ENCODE measurements at regions not wholly inside any gene's neighbourhood (a gene's known extent, or its start where the extent isn't known, plus 50 kb on each side); places are given as distances from the start of the nearest gene placed in this dataset.

DNA sequence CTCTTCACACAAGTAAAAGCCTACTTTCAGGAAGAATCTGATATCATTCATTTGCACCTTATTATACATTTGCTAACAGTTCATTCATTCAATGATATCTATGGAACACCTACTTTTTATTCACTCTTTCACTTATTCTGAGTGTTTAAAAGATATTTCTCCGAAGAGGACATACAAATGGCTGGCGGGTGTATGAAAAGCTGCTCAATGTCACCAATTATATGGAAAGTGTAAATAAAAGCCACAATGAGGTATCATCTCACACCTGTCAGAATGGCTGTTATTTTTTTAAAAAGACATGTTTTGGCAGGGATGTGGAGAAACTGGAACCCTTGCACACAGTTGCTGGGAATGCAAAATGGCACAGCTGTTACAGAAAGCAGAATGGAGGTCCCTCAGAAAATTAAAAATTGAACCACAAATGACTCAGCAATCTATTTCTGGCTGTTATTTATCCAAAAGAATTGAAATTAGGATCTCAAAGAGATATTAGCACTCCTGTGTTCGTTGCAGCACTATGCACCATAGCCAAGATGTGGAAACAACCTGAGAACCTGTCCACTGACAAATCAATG, 127.6 kb upstream of the IRS2 start:
- Mint-ChIP-seq H3K9me3 (ENCODE audit: low read depth) (no peaks in the 10 kb centered on the region), H3K36me3 (ENCODE audit: insufficient read depth) (no peaks in the 10 kb centered on the region), H3K4me3 (ENCODE audit: low read depth) (no peak overlapping the region), H3K27ac (no peak overlapping the region), H3K27me3 (no peaks in the 10 kb centered on the region), H3K4me1 (ENCODE audit: low read depth) (no peaks in the 10 kb centered on the region)
- DNase-seq (ENCODE audit: low spot score, unreplicated experiment), result no peak
- TF ChIP-seq, protein P1, sequence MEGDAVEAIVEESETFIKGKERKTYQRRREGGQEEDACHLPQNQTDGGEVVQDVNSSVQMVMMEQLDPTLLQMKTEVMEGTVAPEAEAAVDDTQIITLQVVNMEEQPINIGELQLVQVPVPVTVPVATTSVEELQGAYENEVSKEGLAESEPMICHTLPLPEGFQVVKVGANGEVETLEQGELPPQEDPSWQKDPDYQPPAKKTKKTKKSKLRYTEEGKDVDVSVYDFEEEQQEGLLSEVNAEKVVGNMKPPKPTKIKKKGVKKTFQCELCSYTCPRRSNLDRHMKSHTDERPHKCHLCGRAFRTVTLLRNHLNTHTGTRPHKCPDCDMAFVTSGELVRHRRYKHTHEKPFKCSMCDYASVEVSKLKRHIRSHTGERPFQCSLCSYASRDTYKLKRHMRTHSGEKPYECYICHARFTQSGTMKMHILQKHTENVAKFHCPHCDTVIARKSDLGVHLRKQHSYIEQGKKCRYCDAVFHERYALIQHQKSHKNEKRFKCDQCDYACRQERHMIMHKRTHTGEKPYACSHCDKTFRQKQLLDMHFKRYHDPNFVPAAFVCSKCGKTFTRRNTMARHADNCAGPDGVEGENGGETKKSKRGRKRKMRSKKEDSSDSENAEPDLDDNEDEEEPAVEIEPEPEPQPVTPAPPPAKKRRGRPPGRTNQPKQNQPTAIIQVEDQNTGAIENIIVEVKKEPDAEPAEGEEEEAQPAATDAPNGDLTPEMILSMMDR (IDR thresholded peaks at IDR 0.05; ENCODE audit: unreplicated experiment), result no peak

DNA sequence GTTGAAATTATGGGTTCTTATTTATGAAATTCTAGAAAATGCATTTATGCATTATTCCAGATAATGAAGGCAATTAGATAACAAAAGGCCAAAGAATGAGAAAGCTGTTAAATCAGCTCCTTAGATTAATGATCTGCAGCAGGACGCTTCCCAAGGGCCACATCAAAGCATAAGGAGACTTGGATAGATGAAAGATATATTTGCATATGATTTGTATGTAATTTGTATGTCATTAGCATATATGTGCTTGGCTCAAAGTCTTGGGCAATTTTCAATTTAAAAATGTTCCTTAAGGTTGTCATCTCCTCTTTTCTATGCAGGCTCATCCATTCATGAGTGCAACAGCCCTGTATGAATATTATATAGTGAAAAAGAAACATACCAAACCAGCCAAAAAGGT, 126.8 kb upstream of the IRS2 start:
- TF ChIP-seq, protein P1 (IDR thresholded peaks at IDR 0.05; ENCODE audit: unreplicated experiment), result no peak
- no peak for DNase-seq (ENCODE audit: low spot score, unreplicated experiment)
- no peak overlapping the region for H3K4me3 Mint-ChIP-seq (ENCODE audit: low read depth)
- no peaks in the 10 kb centered on the region for H3K36me3 Mint-ChIP-seq (ENCODE audit: insufficient read depth)
- no peaks in the 10 kb centered on the region for H3K9me3 Mint-ChIP-seq (ENCODE audit: low read depth)
- no peaks in the 10 kb centered on the region for H3K4me1 Mint-ChIP-seq (ENCODE audit: low read depth)
- H3K27me3 Mint-ChIP-seq, result no peaks in the 10 kb centered on the region
- no peak overlapping the region for H3K27ac Mint-ChIP-seq

DNA sequence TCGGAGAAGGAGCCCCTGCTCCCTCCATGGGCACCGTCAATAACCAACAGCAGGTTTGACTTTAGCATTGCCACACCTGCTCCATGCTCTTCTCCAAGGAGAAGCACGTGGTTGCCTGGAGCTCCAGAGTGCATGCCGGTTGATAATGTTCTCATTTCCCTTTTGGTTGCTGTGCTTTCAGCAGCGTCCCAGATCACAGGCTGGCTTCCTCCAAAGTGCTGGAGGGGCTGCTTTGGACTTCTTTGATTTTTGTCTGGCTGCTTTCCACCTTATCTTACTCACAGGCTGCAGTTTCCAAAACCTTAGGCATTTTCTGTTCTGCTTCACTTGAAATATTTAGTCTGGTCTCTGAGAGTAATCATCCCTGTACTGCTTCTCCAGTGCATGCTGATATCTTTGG, 123.8 kb upstream of the IRS2 start:
- Mint-ChIP-seq H3K4me1 (ENCODE audit: low read depth) (no peaks in the 10 kb centered on the region), H3K36me3 (ENCODE audit: insufficient read depth) (no peaks in the 10 kb centered on the region), H3K27ac (no peak overlapping the region), H3K27me3 (no peaks in the 10 kb centered on the region), H3K9me3 (ENCODE audit: low read depth) (no peaks in the 10 kb centered on the region), H3K4me3 (ENCODE audit: low read depth) (no peak overlapping the region)
- no peak for DNase-seq (ENCODE audit: low spot score, unreplicated experiment)
- TF ChIP-seq, protein P1 (IDR thresholded peaks at IDR 0.05; ENCODE audit: unreplicated experiment), result no peak

DNA sequence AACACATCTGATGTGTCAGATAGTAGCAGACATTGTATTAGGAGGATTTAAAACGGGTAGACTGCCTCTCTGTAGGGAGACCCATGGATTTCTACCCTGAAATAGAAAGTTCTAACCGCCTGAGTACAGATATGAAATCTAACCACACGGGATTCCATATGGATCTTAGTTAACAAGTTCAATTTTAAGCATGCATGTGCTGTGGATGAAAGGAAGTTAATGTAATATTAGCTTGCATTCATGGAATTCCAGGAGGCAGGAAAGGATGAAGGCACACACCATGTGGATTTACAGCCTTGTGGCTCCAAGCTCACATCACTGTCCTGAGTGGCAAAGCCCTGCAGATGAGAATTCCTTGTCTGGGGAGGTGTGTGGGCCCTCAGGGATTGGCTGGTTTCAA, 120.6 kb upstream of the IRS2 start:
- Mint-ChIP-seq H3K27me3 (no peaks in the 10 kb centered on the region), H3K36me3 (ENCODE audit: insufficient read depth) (no peaks in the 10 kb centered on the region), H3K4me3 (ENCODE audit: low read depth) (no peak overlapping the region), H3K9me3 (ENCODE audit: low read depth) (peaks cover 5% of the 10 kb centered on the region), H3K4me1 (ENCODE audit: low read depth) (no peaks in the 10 kb centered on the region), H3K27ac (no peak overlapping the region)
- TF ChIP-seq, protein P1 (IDR thresholded peaks at IDR 0.05; ENCODE audit: unreplicated experiment), result no peak
- DNase-seq (ENCODE audit: low spot score, unreplicated experiment), result no peak

DNA sequence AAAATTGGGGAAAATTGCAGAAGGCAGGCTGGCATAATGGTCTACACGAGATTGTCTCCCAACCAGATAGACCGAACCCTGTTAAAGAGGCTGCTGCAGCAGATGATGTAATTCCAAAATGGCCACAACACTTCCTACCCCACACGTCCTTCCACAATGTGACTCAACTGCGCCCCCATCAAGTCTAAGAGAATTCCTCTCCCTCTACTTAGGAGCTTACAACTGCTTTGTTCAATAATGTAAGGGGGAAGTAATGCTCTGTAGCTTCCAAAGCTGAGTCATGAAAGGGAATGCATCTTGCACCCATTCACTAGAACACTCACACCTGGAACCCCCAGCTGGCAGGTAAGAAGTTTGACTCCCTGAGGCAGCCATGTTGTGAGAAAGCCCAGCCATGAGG, 117.8 kb upstream of the IRS2 start:
- TF ChIP-seq, protein P1 (IDR thresholded peaks at IDR 0.05; ENCODE audit: unreplicated experiment), result no peak
- no peak overlapping the region for H3K4me3 Mint-ChIP-seq (ENCODE audit: low read depth)
- peaks cover 7% of the 10 kb centered on the region for H3K4me1 Mint-ChIP-seq (ENCODE audit: low read depth)
- H3K27ac Mint-ChIP-seq, result no peak overlapping the region
- no peaks in the 10 kb centered on the region for H3K36me3 Mint-ChIP-seq (ENCODE audit: insufficient read depth)
- H3K27me3 Mint-ChIP-seq, result peaks cover 14% of the 10 kb centered on the region
- no peak for DNase-seq (ENCODE audit: low spot score, unreplicated experiment)
- H3K9me3 Mint-ChIP-seq (ENCODE audit: low read depth), result peaks cover 5% of the 10 kb centered on the region

Measured in progenitor cell of endocrine pancreas (in vitro differentiated cells).